DOHH2 (cell line): ENCODE measurements at regions not wholly inside any gene's neighbourhood (a gene's known extent, or its start where the extent isn't known, plus 50 kb on each side); places are given as distances from the start of the nearest gene placed in this dataset.
"Not testable (repeated sequence)": the region's sequence is repeated elsewhere in the genome, so short reads cannot be mapped to it uniquely, and the experiment has no call there.

Source experiments
- H3F3A ChIP-seq: fragments of 200-600 bp; sonication (generic), shearing (Covaris generic); 2 replicates; pipeline ENCODE4 v1.6.0; 2016; ENCODE audit warnings: antibody characterized with exemption, mild to moderate bottlenecking; ENCODE audit not compliant: control insufficient read depth, insufficient read depth
- H3K27ac ChIP-seq: fragments of 200-600 bp; sonication (generic); 2 replicates; pipeline ENCODE4 v1.5.1; 2014; ENCODE audit warnings: low read depth, mild to moderate bottlenecking, low read length, moderate library complexity
- H3K27me3 ChIP-seq: fragments of 200-600 bp; sonication (generic); 2 replicates; pipeline ENCODE4 v1.6.1; 2014; ENCODE audit warnings: mild to moderate bottlenecking, low read length, mixed read lengths; ENCODE audit not compliant: control insufficient read depth
- H3K36me3 ChIP-seq: fragments of 200-600 bp; sonication (generic); 2 replicates; pipeline ENCODE4 v1.6.1; 2014; ENCODE audit warnings: mild to moderate bottlenecking, low read length, moderate library complexity, mixed read lengths; ENCODE audit not compliant: control insufficient read depth
- H3K4me1 ChIP-seq: fragments of 200-600 bp; sonication (generic); 2 replicates; pipeline ENCODE4 v1.6.1; 2014; ENCODE audit warnings: mild to moderate bottlenecking, low read length, mixed read lengths; ENCODE audit not compliant: control insufficient read depth
- H3K4me2 ChIP-seq: fragments of 200-600 bp; sonication (generic); 2 replicates; pipeline ENCODE4 v1.6.0; 2014; ENCODE audit warnings: mild to moderate bottlenecking, low read length, moderate library complexity
- H3K4me3 ChIP-seq: fragments of 200-600 bp; sonication (generic); 2 replicates; pipeline ENCODE4 v1.5.1; 2014; ENCODE audit warnings: mild to moderate bottlenecking, low read length, mixed read lengths
- H3K79me2 ChIP-seq: fragments of 200-600 bp; sonication (generic); 2 replicates; pipeline ENCODE4 v1.6.1; 2014; ENCODE audit warnings: mild to moderate bottlenecking, low read length, mixed read lengths; ENCODE audit not compliant: control insufficient read depth
- H3K9me2 ChIP-seq: fragments of 200-600 bp; sonication (generic); replicated peaks from 2 replicates; pipeline ENCODE4 v1.6.1; 2014; ENCODE audit warnings: mild to moderate bottlenecking, low read length, mixed read lengths; ENCODE audit not compliant: control insufficient read depth
- H3K9me3 ChIP-seq: fragments of 200-600 bp; sonication (generic); 2 replicates; pipeline ENCODE4 v1.6.1; 2014; ENCODE audit warnings: antibody characterized with exemption, low read length, mixed read lengths; ENCODE audit not compliant: control insufficient read depth, insufficient read depth
- H4K20me1 ChIP-seq: fragments of 200-600 bp; sonication (generic); 2 replicates; pipeline ENCODE4 v1.6.0; 2014; ENCODE audit warnings: low read depth, mild to moderate bottlenecking, antibody characterized with exemption, low read length, moderate library complexity; ENCODE audit not compliant: control insufficient read depth, insufficient read depth

DNA sequence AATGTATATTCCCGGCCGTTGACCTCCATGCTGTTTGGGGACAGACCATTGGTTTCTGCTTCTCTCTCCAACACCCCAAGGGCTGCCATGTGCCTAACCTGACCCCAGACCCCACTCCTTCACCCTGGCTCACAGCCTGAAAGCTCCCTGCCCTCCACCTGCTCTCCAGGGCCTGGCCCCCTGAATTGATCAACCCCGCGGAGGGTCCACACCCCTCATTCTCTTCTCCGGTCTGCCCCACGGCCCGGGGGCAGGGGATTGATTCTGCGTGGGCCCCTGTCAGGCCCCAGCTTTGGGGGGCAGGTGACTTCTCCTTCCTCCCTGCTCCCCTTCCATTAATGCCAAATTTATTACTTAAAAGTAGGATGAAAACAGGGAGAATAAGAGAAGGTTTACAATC is 113.3 kb downstream of the CRLF3 start:
- not testable (repeated sequence) for H3K9me2 ChIP-seq, H4K20me1 ChIP-seq, H3K27me3 ChIP-seq, H3K27ac ChIP-seq, H3F3A ChIP-seq, H3K36me3 ChIP-seq, H3K9me3 ChIP-seq
- H3K4me3 ChIP-seq = peak overlapping the region; percentile 91
- peaks cover 67% of the 10 kb centered on the region for H3K4me1 ChIP-seq
- H3K4me2 ChIP-seq = peak overlapping the region; percentile 53
- peaks cover 66% of the 10 kb centered on the region for H3K79me2 ChIP-seq

DNA sequence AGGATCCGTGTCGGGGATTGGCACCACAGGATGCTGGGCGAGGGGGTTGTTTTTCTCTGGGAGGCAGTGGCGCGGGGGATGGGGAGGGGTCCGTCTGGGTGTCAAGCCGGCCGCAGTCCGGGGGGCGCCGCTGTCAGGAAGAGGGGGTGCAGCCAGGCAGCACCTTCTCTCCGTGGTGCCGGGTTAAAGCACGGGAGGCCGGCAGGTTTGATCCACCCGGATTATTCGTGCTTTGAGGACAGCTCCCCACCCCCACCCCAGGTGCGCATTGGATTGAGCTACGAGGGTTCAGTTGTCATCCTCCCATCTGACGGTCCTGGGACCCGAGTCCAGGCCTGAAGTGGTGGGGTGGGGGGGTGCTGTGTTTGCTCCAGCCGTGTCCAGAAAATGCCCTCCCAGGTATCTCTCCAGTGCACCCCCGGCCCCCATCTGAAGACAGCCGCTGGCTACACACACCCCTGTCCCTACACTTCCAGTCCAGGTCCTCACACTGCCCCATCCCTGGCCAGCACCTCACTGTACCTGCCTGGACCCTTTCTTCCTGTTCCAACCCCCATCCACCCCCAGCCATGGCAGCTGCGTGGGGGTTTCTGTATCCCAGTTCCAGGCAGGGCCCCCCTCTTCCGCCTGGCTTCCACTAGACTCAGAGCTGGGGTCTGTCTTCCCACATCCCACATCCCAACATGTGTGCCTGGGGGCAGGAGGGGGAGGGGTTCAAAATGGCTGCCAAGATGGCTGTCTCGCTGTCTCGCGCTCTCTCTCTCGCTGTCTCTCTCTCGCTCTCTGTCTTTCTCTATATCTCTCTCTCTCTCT is 114.0 kb downstream of the CRLF3 start:
- Histone ChIP-seq H3K79me2 (peaks cover 60% of the 10 kb centered on the region), H3K4me1 (peaks cover 70% of the 10 kb centered on the region), H3K27ac (peak overlapping the region; percentile 38; the same call in 1 of the 2 replicates), H3K4me2 (peak overlapping the region; percentile 53), H3K4me3 (peak overlapping the region; percentile 91)
- not testable (repeated sequence) for H3K36me3 ChIP-seq, H3K9me2 ChIP-seq, H3K27me3 ChIP-seq, H3F3A ChIP-seq, H4K20me1 ChIP-seq, H3K9me3 ChIP-seq

DNA sequence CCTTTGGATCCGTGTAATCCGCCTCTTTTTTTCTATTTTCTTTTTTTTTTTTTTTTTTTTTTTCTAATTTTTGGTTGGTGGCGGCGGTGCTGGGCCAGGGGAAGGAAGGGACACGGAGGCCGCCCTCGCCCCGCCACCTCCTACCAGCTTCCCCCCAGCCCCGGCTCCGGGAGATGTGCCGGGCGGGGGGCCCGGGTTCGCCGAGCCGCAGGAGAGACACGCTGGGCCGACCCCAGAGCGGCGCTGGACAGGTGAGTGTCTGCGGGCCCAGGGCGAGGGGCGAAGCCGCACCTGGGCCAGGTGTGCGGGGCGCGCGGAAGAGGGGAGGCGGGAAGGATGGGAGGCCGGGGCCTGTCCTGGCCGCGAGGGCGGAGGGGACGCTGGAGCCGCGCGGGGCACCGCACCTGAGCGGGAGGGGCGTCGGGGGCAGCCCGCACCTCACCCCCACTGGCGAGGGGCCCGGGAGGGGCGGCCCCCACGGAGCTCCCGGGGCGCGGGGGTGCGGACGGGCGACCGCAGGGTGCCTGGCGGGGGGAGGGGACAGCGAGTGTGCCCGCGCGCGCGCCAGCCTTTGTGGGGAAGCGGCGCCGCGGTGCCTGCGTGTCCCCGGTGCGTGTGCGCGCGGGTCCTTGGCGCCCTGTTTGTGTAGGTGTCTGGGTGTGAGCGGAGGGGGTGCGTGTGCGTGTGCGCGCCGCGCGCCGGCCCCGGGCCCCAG is 114.8 kb downstream of the CRLF3 start:
- peaks cover 53% of the 10 kb centered on the region for H3K79me2 ChIP-seq
- peaks cover 63% of the 10 kb centered on the region for H3K4me1 ChIP-seq
- peak overlapping the region; percentile 38 for H3K27ac ChIP-seq
- not testable (repeated sequence) for H3K27me3 ChIP-seq, H4K20me1 ChIP-seq, H3F3A ChIP-seq, H3K36me3 ChIP-seq, H3K9me3 ChIP-seq, H3K9me2 ChIP-seq
- peak overlapping the region; percentile 91 for H3K4me3 ChIP-seq
- H3K4me2 ChIP-seq = peak overlapping the region; percentile 53

GRCh38 chr17:30709096-30709495 is 115.4 kb downstream of the CRLF3 start:
- not testable (repeated sequence) for H3K9me2 ChIP-seq, H3F3A ChIP-seq, H3K36me3 ChIP-seq, H4K20me1 ChIP-seq, H3K27me3 ChIP-seq, H3K9me3 ChIP-seq
- Histone ChIP-seq H3K4me1 (peaks cover 56% of the 10 kb centered on the region), H3K79me2 (peaks cover 47% of the 10 kb centered on the region), H3K4me2 (peak overlapping the region; percentile 53; the same call in 1 of the 2 replicates), H3K27ac (peak overlapping the region; percentile 38; the same call in 1 of the 2 replicates), H3K4me3 (peak overlapping the region; percentile 91)

GRCh38 chr17:30708241-30709078 is 116.0 kb downstream of the CRLF3 start:
- not testable (repeated sequence) for H3K9me2 ChIP-seq, H3F3A ChIP-seq, H3K36me3 ChIP-seq, H3K9me3 ChIP-seq, H3K27me3 ChIP-seq, H4K20me1 ChIP-seq
- Histone ChIP-seq H3K27ac (peak overlapping the region; percentile 72), H3K79me2 (peaks cover 40% of the 10 kb centered on the region), H3K4me1 (peaks cover 50% of the 10 kb centered on the region), H3K4me3 (peak overlapping the region; percentile 91), H3K4me2 (peak overlapping the region; percentile 83)

DNA sequence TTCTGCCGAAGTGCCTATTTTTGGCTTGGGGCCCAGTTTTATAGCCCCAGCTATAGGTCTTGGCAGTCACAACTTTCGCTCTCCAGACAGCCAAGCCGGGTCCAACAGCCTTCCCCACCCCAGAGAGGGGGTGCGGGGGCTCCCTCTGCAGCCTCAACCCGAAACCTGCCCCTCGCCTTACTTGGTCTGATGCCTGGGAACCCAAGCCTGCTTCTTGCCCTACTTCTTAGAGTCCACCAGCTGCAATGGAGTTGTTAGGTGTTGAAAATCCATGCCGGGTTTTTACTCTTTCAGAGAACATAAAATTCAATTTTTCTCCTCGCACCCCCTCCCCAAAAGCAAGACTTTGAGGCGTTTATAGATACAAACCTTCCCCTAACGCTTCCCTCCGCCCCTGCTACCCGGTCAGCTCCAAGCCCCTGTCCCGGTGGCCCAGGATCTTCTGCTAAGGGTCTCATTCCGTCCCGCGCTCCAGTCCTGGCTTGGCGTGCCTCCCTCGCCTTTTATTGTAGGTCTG is 116.7 kb downstream of the CRLF3 start:
- peak overlapping the region; percentile 91 for H3K4me3 ChIP-seq
- H3K79me2 ChIP-seq = peaks cover 34% of the 10 kb centered on the region
- not testable (repeated sequence) for H3K9me3 ChIP-seq

DNA sequence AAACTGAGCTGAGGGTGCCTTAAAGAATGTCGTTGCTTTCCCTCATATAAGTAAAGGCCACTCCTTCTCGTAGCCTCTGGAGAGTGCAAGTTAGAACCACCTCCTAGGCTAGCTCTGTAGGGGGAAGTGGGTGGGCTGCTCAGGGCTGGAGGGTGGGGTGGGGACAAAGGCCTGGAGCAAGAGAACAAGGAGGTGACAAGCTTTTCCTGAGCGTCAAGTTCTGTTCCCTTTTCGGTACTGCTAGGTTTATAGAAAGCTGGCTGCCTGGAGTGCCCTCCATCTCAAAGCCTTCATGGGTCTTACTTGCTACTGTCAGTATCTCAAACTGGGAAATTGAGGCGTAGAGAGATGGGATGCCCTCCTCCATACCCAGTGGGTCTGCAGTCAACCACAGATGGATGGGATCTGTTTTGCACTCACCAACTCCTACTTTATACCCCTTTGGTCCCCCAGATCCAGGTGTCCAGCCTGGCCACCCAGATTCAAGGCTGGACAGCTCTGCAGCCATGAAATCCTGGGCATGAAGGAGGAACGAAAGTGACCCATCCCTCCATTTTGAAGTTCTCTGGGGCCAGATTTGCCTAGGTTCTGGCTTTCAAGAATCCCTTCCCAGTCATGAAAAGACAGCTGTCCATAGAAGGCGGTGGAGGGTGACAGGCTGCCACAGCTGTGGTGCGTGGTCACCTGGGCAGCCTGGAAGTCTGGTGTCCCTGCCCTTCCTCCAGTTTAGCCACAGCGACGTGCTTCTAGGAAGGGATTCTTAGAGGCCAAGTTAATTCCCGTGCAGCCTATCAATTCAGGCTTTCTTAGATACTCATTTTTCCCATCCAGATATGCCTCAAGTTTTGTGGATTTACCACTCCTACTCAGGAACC is 117.8 kb downstream of the CRLF3 start:
- peaks cover 32% of the 10 kb centered on the region for H3K4me1 ChIP-seq
- H3K4me3 ChIP-seq = peak overlapping the region; percentile 91
- not testable (repeated sequence) for H3K36me3 ChIP-seq, H4K20me1 ChIP-seq, H3K27me3 ChIP-seq, H3F3A ChIP-seq, H3K27ac ChIP-seq, H3K9me2 ChIP-seq, H3K9me3 ChIP-seq
- peak overlapping the region; percentile 83 for H3K4me2 ChIP-seq
- H3K79me2 ChIP-seq = peaks cover 23% of the 10 kb centered on the region

More for the DNA sequence above, 116.7 kb downstream of the CRLF3 start:
- H3F3A ChIP-seq, H3K36me3 ChIP-seq, H4K20me1 ChIP-seq, H3K9me2 ChIP-seq, H3K27me3 ChIP-seq: not testable (repeated sequence)
- Histone ChIP-seq H3K4me1 (peaks cover 43% of the 10 kb centered on the region), H3K27ac (peak overlapping the region; percentile 72), H3K4me2 (peak overlapping the region; percentile 83)
